GM23338 (cell line): ENCODE measurements at regions not wholly inside any gene's neighbourhood (a gene's known extent, or its start where the extent isn't known, plus 50 kb on each side); places are given as distances from the start of the nearest gene placed in this dataset.

ENCODE experiments used
- ATAC-seq: fragments of 200-7000 bp; cut with Tn5 transposase; 3 replicates; pipeline ENCODE4 v1.9.1; 2020
- DNase-seq: peaks from one replicate; pipeline ENCODE4 v3.0.0-alpha.2; 2015; ENCODE audit warnings: low spot score
- H2AFZ ChIP-seq: fragments of 200-600 bp; sonication (generic); 2 replicates; pipeline ENCODE4 v1.8.0; 2016; ENCODE audit warnings: antibody characterized with exemption, mild to moderate bottlenecking, moderate library complexity
- H3F3A ChIP-seq: fragments of 200-600 bp; sonication (generic); replicated peaks from 2 replicates; pipeline ENCODE4 v1.8.0; 2017; ENCODE audit warnings: antibody characterized with exemption, mixed run types, low read depth
- H3K27ac ChIP-seq: fragments of 200-600 bp; sonication (generic); 2 replicates; pipeline ENCODE4 v1.6.1; 2016; ENCODE audit warnings: low read depth
- H3K27me3 ChIP-seq: fragments of 200-600 bp; sonication (generic); 2 replicates; pipeline ENCODE4 v1.8.0; 2016; ENCODE audit warnings: mild to moderate bottlenecking, mixed run types, moderate library complexity; ENCODE audit not compliant: insufficient read depth
- H3K36me3 ChIP-seq: fragments of 200-600 bp; sonication (generic); 2 replicates; pipeline ENCODE4 v1.8.0; 2016; ENCODE audit warnings: mild to moderate bottlenecking; ENCODE audit not compliant: insufficient read depth
- H3K4me1 ChIP-seq: fragments of 200-600 bp; sonication (generic); 2 replicates; pipeline ENCODE4 v1.8.0; 2016; ENCODE audit warnings: mild to moderate bottlenecking, moderate library complexity; ENCODE audit not compliant: insufficient read depth
- H3K4me2 ChIP-seq: fragments of 200-600 bp; sonication (generic); 2 replicates; pipeline ENCODE4 v1.7.1; 2017; ENCODE audit warnings: mixed run types
- H3K4me3 ChIP-seq: fragments of 200-600 bp; sonication (generic); 2 replicates; pipeline ENCODE4 v1.6.1; 2016; ENCODE audit warnings: mixed run types
- H3K79me2 ChIP-seq: fragments of 200-600 bp; sonication (generic); replicated peaks from 2 replicates; pipeline ENCODE4 v1.8.0; 2017; ENCODE audit warnings: mild to moderate bottlenecking; ENCODE audit not compliant: insufficient read depth
- H3K9me2 ChIP-seq: fragments of 200-600 bp; sonication (generic); 2 replicates; pipeline ENCODE4 v1.8.0; 2017; ENCODE audit not compliant: insufficient read depth
- H4K20me1 ChIP-seq: fragments of 200-600 bp; sonication (generic); replicated peaks from 2 replicates; pipeline ENCODE4 v1.8.0; 2017; ENCODE audit warnings: mild to moderate bottlenecking; ENCODE audit not compliant: insufficient read depth
- H3K27ac Mint-ChIP-seq: 2 replicates; pipeline ENCODE4 v1.8.0; 2020; ENCODE audit warnings: inconsistent platforms, mild to moderate bottlenecking, moderate library complexity, mixed read lengths
- H3K27me3 Mint-ChIP-seq: 3 replicates; pipeline ENCODE4 v1.8.0; 2022; ENCODE audit warnings: low read depth, mild to moderate bottlenecking, moderate library complexity, mixed read lengths, inconsistent platforms; ENCODE audit not compliant: insufficient read depth, poor library complexity
- H3K36me3 Mint-ChIP-seq: 3 replicates; pipeline ENCODE4 v1.8.0; 2021; ENCODE audit warnings: low read depth, mild to moderate bottlenecking, inconsistent platforms, moderate library complexity, mixed read lengths
- H3K4me1 Mint-ChIP-seq: 3 replicates; pipeline ENCODE4 v1.8.0; 2020; ENCODE audit warnings: mild to moderate bottlenecking, inconsistent platforms, mixed read lengths
- H3K4me3 Mint-ChIP-seq: 3 replicates; pipeline ENCODE4 v1.8.0; 2021; ENCODE audit warnings: moderate library complexity, mild to moderate bottlenecking, inconsistent platforms, mixed read lengths
- H3K9me3 Mint-ChIP-seq: 3 replicates; pipeline ENCODE4 v1.8.0; 2020; ENCODE audit warnings: moderate library complexity, mild to moderate bottlenecking, inconsistent platforms, mixed read lengths
- CREB1 ChIP-seq: fragments of 250-450 bp; sonication (Bioruptor Pico); IDR thresholded peaks from 2 replicates; pipeline ENCODE4 v1.5.0; 2020; ENCODE audit warnings: low read depth, mild to moderate bottlenecking, moderate library complexity
- EZH2 ChIP-seq: fragments of 200-600 bp; sonication (generic); IDR thresholded peaks from one replicate; pipeline ENCODE4 v1.8.0; 2017; ENCODE audit warnings: antibody characterized with exemption, mild to moderate bottlenecking, low read depth; ENCODE audit not compliant: unreplicated experiment
- NANOG ChIP-seq: IDR thresholded peaks from 2 replicates; pipeline ENCODE4 v1.6.1; 2016; ENCODE audit warnings: antibody characterized with exemption, borderline replicate concordance
- POLR2AphosphoS5 ChIP-seq: IDR thresholded peaks from 2 replicates; pipeline ENCODE4 v1.6.1; 2016; ENCODE audit warnings: antibody characterized with exemption, low read depth
- ZNF114 ChIP-seq: fragments of 250-450 bp; sonication (Bioruptor Pico); IDR thresholded peaks from 2 replicates; pipeline ENCODE4 v1.5.0; 2020; ENCODE audit warnings: mild to moderate bottlenecking, moderate library complexity
- TF ChIP-seq, protein P1 (sequence below), 2 experiments: fragments of 200-600 bp in 1 of 2; sonication (generic) in 1 of 2; conservative IDR thresholded peaks; 2 replicates each; pipeline versions ENCODE4 v1.5.1 to v1.6.1; 2016 to 2017; ENCODE audit warnings: antibody characterized with exemption in 2 of 2, low read depth in 2 of 2, mild to moderate bottlenecking in 2 of 2, moderate library complexity in 1 of 2
- TF ChIP-seq, protein P2 (sequence below): IDR thresholded peaks from one replicate; pipeline ENCODE4 v1.6.1; 2018; ENCODE audit warnings: antibody characterized with exemption; ENCODE audit not compliant: unreplicated experiment

GRCh38 chr2:5988120-5988519 is 295.9 kb downstream of the SOX11 start:
- no peaks in the 10 kb centered on the region for H3F3A ChIP-seq
- no peak for DNase-seq
- H3K79me2 ChIP-seq, result no peaks in the 10 kb centered on the region
- no peaks in the 10 kb centered on the region for H3K4me1 ChIP-seq
- H2AFZ ChIP-seq, result no peak overlapping the region
- peaks cover 1% of the 10 kb centered on the region for H3K27me3 Mint-ChIP-seq
- ATAC-seq, result no peak
- no peaks in the 10 kb centered on the region for H4K20me1 ChIP-seq
- H3K4me3 Mint-ChIP-seq, result no peak overlapping the region
- H3K27ac ChIP-seq, result no peak overlapping the region
- H3K36me3 ChIP-seq, result no peaks in the 10 kb centered on the region
- TF ChIP-seq, protein P1, sequence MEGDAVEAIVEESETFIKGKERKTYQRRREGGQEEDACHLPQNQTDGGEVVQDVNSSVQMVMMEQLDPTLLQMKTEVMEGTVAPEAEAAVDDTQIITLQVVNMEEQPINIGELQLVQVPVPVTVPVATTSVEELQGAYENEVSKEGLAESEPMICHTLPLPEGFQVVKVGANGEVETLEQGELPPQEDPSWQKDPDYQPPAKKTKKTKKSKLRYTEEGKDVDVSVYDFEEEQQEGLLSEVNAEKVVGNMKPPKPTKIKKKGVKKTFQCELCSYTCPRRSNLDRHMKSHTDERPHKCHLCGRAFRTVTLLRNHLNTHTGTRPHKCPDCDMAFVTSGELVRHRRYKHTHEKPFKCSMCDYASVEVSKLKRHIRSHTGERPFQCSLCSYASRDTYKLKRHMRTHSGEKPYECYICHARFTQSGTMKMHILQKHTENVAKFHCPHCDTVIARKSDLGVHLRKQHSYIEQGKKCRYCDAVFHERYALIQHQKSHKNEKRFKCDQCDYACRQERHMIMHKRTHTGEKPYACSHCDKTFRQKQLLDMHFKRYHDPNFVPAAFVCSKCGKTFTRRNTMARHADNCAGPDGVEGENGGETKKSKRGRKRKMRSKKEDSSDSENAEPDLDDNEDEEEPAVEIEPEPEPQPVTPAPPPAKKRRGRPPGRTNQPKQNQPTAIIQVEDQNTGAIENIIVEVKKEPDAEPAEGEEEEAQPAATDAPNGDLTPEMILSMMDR (conservative IDR thresholded peaks at IDR 0.05; ENCODE audit: low read depth in 2 of 2), result no peak
- TF ChIP-seq CREB1 (CRISPR knock-in tag) (no peak), ZNF114 (CRISPR knock-in tag) (no peak)
- H3K36me3 Mint-ChIP-seq, result peaks cover 2% of the 10 kb centered on the region; the same call in 1 of the 3 replicates
- H3K4me1 Mint-ChIP-seq, result 0 out of 3 replicates have a peak, but pooled peaks cover 3% of the 10 kb centered on the region
- no peaks in the 10 kb centered on the region for H3K27me3 ChIP-seq
- no peak overlapping the region for H3K27ac Mint-ChIP-seq
- no peak overlapping the region for H3K4me2 ChIP-seq
- H3K9me2 ChIP-seq, result no peaks in the 10 kb centered on the region
- H3K4me3 ChIP-seq, result no peak overlapping the region
- peaks cover 55% of the 10 kb centered on the region for H3K9me3 Mint-ChIP-seq

DNA sequence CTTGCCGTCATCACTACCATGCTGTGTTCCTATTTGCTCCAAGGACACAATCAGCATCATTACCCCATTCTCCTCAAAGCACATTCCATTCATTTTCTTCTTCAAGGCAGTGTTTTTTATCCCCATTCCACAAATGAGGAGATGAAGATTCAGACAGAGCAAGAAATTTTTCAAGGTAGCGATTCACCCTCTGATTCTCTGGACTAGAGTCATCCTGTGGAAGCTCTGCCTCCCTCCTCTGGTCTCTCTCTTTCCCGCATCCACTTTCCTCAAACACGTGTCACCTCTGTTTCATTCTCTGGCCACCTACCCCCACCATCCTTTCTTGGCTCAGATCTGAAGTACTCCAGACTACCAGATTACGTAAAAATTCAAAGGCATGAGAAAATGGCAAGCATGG is 297.9 kb downstream of the SOX11 start:
- Histone ChIP-seq H3K79me2 (no peaks in the 10 kb centered on the region), H3K27ac (no peak overlapping the region), H3K4me2 (no peak overlapping the region), H4K20me1 (no peaks in the 10 kb centered on the region), H3K4me1 (no peaks in the 10 kb centered on the region), H3K9me2 (no peaks in the 10 kb centered on the region), H3K27me3 (no peaks in the 10 kb centered on the region), H3F3A (no peaks in the 10 kb centered on the region), H3K4me3 (no peak overlapping the region), H2AFZ (no peak overlapping the region), H3K36me3 (no peaks in the 10 kb centered on the region)
- H3K4me3 Mint-ChIP-seq, result no peak overlapping the region
- ATAC-seq (no peak), DNase-seq (no peak)
- H3K27me3 Mint-ChIP-seq, result peaks cover under 1% of the 10 kb centered on the region
- no peak overlapping the region for H3K27ac Mint-ChIP-seq
- H3K36me3 Mint-ChIP-seq, result peaks cover 2% of the 10 kb centered on the region; the same call in 1 of the 3 replicates
- TF ChIP-seq ZNF114 (CRISPR knock-in tag), result no peak
- H3K4me1 Mint-ChIP-seq, result 0 out of 3 replicates have a peak, but pooled peaks cover 3% of the 10 kb centered on the region
- peaks cover 54% of the 10 kb centered on the region for H3K9me3 Mint-ChIP-seq

DNA sequence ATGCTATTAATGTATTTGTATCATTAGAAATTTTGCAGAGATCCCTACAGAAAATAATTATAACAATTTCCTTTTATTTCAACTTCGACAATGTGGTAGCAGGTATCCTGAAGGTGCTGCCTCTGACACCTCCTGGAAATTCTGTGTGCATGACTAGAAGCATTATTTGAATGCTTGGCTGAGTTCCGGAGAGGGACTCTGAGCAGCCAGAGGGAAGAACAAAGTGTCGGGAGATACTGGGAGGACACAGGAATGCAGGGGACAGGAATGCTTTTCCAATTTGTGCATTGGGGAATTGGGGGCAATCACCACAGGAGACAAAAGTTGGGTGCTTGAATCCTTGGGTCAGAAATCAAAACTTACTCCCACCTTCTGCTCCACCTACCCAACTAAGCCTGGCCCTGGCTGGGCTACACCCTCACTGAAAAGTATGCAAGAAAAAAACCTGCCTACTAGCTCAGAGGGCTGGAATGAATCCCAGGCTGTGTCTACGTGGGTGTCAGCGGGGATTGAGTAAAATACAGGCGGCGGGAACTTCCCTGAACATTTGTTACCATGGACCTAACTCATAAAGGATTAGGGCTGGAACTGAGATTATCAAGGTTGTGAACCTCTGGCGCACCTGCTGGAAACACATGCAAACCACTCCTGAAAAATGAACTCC is 299.3 kb downstream of the SOX11 start:
- Mint-ChIP-seq H3K4me3 (no peak overlapping the region), H3K36me3 (no peaks in the 10 kb centered on the region; the same call in 2 of the 3 replicates), H3K27me3 (no peaks in the 10 kb centered on the region), H3K27ac (no peak overlapping the region), H3K9me3 (peaks cover 53% of the 10 kb centered on the region), H3K4me1 (0 out of 3 replicates have a peak, but pooled peaks cover 3% of the 10 kb centered on the region)
- Histone ChIP-seq H3K4me3 (no peak overlapping the region), H4K20me1 (no peaks in the 10 kb centered on the region), H3K4me2 (no peak overlapping the region), H3K36me3 (no peaks in the 10 kb centered on the region), H2AFZ (no peak overlapping the region), H3F3A (no peaks in the 10 kb centered on the region), H3K4me1 (no peaks in the 10 kb centered on the region), H3K27me3 (no peaks in the 10 kb centered on the region), H3K9me2 (no peaks in the 10 kb centered on the region), H3K27ac (no peak overlapping the region), H3K79me2 (no peaks in the 10 kb centered on the region)
- ATAC-seq (no peak; the same call in 2 of the 3 replicates), DNase-seq (no peak)
- TF ChIP-seq, protein P1 (conservative IDR thresholded peaks at IDR 0.05; ENCODE audit: low read depth in 2 of 2), result no peak
- TF ChIP-seq EZH2 (no peak), NANOG (no peak), ZNF114 (CRISPR knock-in tag) (no peak), CREB1 (CRISPR knock-in tag) (no peak), POLR2AphosphoS5 (no peak)
- TF ChIP-seq, protein P2, sequence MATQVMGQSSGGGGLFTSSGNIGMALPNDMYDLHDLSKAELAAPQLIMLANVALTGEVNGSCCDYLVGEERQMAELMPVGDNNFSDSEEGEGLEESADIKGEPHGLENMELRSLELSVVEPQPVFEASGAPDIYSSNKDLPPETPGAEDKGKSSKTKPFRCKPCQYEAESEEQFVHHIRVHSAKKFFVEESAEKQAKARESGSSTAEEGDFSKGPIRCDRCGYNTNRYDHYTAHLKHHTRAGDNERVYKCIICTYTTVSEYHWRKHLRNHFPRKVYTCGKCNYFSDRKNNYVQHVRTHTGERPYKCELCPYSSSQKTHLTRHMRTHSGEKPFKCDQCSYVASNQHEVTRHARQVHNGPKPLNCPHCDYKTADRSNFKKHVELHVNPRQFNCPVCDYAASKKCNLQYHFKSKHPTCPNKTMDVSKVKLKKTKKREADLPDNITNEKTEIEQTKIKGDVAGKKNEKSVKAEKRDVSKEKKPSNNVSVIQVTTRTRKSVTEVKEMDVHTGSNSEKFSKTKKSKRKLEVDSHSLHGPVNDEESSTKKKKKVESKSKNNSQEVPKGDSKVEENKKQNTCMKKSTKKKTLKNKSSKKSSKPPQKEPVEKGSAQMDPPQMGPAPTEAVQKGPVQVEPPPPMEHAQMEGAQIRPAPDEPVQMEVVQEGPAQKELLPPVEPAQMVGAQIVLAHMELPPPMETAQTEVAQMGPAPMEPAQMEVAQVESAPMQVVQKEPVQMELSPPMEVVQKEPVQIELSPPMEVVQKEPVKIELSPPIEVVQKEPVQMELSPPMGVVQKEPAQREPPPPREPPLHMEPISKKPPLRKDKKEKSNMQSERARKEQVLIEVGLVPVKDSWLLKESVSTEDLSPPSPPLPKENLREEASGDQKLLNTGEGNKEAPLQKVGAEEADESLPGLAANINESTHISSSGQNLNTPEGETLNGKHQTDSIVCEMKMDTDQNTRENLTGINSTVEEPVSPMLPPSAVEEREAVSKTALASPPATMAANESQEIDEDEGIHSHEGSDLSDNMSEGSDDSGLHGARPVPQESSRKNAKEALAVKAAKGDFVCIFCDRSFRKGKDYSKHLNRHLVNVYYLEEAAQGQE, result no peak
